ENCODE measurements at regions not wholly inside any gene's neighbourhood (a gene's known extent, or its start where the extent isn't known, plus 50 kb on each side); places are given as distances from the start of the nearest gene placed in this dataset.
"Not testable (repeated sequence)": the region's sequence is repeated elsewhere in the genome, so short reads cannot be mapped to it uniquely, and the experiment has no call there.

GRCh38 chr4:181061787-181062186 is 1181.4 kb upstream of the TENM3 start:
- no peak for DNase-seq (ENCODE audit: insufficient read length, low spot score)
- TF ChIP-seq POLR2A (IDR thresholded peaks at IDR 0.05; ENCODE audit: low read depth, low read length), result no peak
- no peak for FAIRE-seq

- no peak for TF ChIP-seq POLR2A (IDR thresholded peaks at IDR 0.05; ENCODE audit: low read depth, low read length)
- FAIRE-seq, result no peak
These were observed 1180.0 kb upstream of the TENM3 start for GRCh38 chr4:181063212-181063611.

GRCh38 chr4:181077341-181077740 is 1165.9 kb upstream of the TENM3 start:
- TF ChIP-seq POLR2A (IDR thresholded peaks at IDR 0.05; ENCODE audit: low read depth, low read length), result no peak
- FAIRE-seq, result no peak
- no peak for DNase-seq (ENCODE audit: insufficient read length, low spot score)

More at GRCh38 chr4:181063212-181063611, 1180.0 kb upstream of the TENM3 start:
- DNase-seq (ENCODE audit: insufficient read length, low spot score), result no peak

GRCh38 chr4:181078196-181078595 is 1165.0 kb upstream of the TENM3 start:
- DNase-seq (ENCODE audit: insufficient read length, low spot score) (no peak), FAIRE-seq (no peak)
- no peak for TF ChIP-seq POLR2A (IDR thresholded peaks at IDR 0.05; ENCODE audit: low read depth, low read length)

GRCh38 chr4:181083757-181084361 is 1159.3 kb upstream of the TENM3 start:
- no peak for DNase-seq (ENCODE audit: insufficient read length, low spot score)
- TF ChIP-seq POLR2A (IDR thresholded peaks at IDR 0.05; ENCODE audit: low read depth, low read length), result no peak
- no peak for FAIRE-seq

GRCh38 chr4:181085557-181085956 is 1157.6 kb upstream of the TENM3 start:
- FAIRE-seq (no peak), DNase-seq (ENCODE audit: insufficient read length, low spot score) (no peak)

GRCh38 chr4:181105487-181105886 is 1137.7 kb upstream of the TENM3 start:
- TF ChIP-seq POLR2A (IDR thresholded peaks at IDR 0.05; ENCODE audit: low read depth, low read length), result no peak
- FAIRE-seq (no peak), DNase-seq (ENCODE audit: insufficient read length, low spot score) (no peak)

More at GRCh38 chr4:181085557-181085956, 1157.6 kb upstream of the TENM3 start:
- no peak for TF ChIP-seq POLR2A (IDR thresholded peaks at IDR 0.05; ENCODE audit: low read depth, low read length)

GRCh38 chr4:181106398-181106797 is 1136.8 kb upstream of the TENM3 start:
- DNase-seq (ENCODE audit: insufficient read length, low spot score), result no peak
- FAIRE-seq, result no peak
- no peak for TF ChIP-seq POLR2A (IDR thresholded peaks at IDR 0.05; ENCODE audit: low read depth, low read length)

- no peak for FAIRE-seq
- TF ChIP-seq POLR2A (IDR thresholded peaks at IDR 0.05; ENCODE audit: low read depth, low read length), result no peak
- DNase-seq (ENCODE audit: insufficient read length, low spot score), result no peak
These were observed 1135.0 kb upstream of the TENM3 start for GRCh38 chr4:181108237-181108636.

- no peak for TF ChIP-seq POLR2A (IDR thresholded peaks at IDR 0.05; ENCODE audit: low read depth, low read length)
- DNase-seq (ENCODE audit: insufficient read length, low spot score), result no peak
- FAIRE-seq, result no peak
These were observed 1124.0 kb upstream of the TENM3 start for GRCh38 chr4:181119186-181119585.

GRCh38 chr4:181121733-181122132 is 1121.5 kb upstream of the TENM3 start:
- no peak for DNase-seq (ENCODE audit: insufficient read length, low spot score)
- TF ChIP-seq POLR2A (IDR thresholded peaks at IDR 0.05; ENCODE audit: low read depth, low read length), result no peak
- FAIRE-seq, result no peak

- DNase-seq (ENCODE audit: insufficient read length, low spot score) (no peak), FAIRE-seq (no peak)
- no peak for TF ChIP-seq POLR2A (IDR thresholded peaks at IDR 0.05; ENCODE audit: low read depth, low read length)
These were observed 1116.0 kb upstream of the TENM3 start for GRCh38 chr4:181127171-181127570.

GRCh38 chr4:181130317-181130716 is 1112.9 kb upstream of the TENM3 start:
- not testable (repeated sequence) for DNase-seq (ENCODE audit: insufficient read length, low spot score); FAIRE-seq

GRCh38 chr4:181137351-181137750 is 1105.9 kb upstream of the TENM3 start:
- FAIRE-seq, result no peak
- DNase-seq (ENCODE audit: insufficient read length, low spot score), result no peak
- TF ChIP-seq POLR2A (IDR thresholded peaks at IDR 0.05; ENCODE audit: low read depth, low read length), result no peak

- TF ChIP-seq POLR2A (IDR thresholded peaks at IDR 0.05; ENCODE audit: low read depth, low read length), result no peak
- FAIRE-seq, result no peak
- no peak for DNase-seq (ENCODE audit: insufficient read length, low spot score)
These were observed 1105.1 kb upstream of the TENM3 start for GRCh38 chr4:181138116-181138515.
